ENCODE measurements at regions not wholly inside any gene's neighbourhood (a gene's known extent, or its start where the extent isn't known, plus 50 kb on each side); places are given as distances from the start of the nearest gene placed in this dataset.

DNA sequence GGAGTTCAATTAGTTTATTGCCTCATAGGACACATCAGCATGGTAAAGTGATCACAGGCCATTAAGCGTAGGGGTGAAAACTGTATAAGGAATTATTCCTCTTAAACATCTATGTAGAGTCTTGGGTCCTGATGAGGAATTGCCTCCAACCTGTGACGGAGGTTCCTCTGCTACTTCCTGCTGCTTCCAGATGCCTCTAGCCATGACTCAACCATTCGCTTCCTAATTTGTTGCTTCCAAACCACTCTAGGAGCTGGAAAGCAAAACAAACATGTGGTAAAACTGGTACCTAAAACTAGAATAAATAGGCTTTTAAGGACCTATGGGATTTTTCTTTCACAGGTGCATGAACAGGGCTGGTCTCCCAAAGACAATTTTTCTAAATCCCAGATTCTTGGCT lies 253.8 kb downstream of the KLF12 start:
- DNase-seq, result no peak

GRCh38 chr13:73879346-73880015 lies 254.7 kb downstream of the KLF12 start:
- DNase-seq, result no peak

DNA sequence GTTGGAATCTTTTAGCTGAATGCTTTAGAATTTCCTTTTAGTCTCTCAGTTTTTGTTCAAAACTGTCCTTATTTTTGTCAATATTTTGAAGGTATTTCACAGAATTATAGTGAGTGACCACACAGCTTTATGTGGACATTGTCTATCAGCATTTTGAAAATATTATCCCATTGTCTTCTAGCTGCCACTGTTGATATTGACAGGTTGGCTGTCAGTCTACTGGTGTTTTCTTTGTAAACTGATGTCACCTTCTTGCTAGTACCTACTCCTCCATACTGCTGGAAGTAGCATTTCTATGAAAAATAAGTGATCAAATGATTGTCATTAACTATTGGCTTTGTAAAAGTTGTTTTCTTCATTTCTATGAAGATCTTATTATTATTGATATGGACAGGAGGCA lies 256.8 kb downstream of the KLF12 start:
- no peak for DNase-seq

- DNase-seq, result no peak
Measured at GRCh38 chr13:73876323-73876722, 257.9 kb downstream of the KLF12 start.

- no peak for DNase-seq
Measured at GRCh38 chr13:73873940-73874830, 260.0 kb downstream of the KLF12 start.

DNA sequence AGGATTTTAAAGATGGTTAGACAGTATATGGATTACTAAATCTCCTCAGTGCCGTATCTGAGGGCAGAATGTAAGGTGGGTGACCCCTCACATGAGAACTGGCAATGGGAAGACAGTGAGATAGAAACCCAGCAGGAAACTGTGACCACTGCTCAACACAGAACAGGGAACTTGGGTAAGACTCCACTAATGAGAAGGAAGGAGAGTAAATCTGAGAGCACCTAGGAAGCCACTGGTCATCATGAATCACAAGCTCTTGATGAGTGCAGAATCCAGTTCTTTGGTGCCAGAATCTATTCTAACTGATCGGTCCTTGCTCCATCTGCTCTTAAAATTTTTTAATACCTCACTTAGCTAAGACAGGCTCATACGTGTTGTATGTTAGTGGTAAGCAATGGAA lies 261.8 kb downstream of the KLF12 start:
- DNase-seq, result no peak

- no peak for DNase-seq
Measured at GRCh38 chr13:73870970-73871935, 263.0 kb downstream of the KLF12 start.

DNA sequence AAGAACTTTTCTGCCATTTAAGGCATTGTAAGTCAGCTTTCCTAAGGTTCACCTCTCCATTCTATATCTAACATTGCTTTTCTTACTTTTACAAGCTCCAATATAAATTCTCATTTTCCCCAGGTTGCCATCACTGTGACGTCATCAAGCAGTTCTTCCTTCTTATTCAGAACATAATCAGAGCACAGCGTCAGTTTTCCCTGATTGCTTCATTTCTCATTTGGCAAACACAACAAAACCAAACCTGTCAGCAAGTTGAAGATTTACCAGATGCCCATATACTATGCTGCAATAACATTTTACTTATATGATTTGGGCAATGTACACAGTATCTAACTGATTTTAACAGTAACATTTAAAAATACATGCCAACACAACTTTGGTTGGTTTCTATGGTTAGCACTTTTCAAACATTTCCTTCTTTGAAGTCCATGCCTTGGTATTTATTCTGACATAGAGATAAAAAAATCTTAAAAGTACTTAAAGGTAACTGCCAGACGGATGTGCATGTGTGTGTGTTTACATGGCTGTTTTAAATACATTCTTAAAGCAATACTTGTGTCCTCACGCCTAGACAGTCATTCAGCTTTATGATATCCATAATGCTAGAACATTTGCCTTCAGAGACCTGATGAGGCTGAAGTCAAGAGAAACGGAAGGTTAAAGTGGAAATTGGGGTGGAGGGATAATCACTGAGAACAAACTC lies 264.0 kb downstream of the KLF12 start:
- DNase-seq, result peak in 1 of 2 donors; percentile 3

GRCh38 chr13:73865027-73865426 lies 269.2 kb downstream of the KLF12 start:
- no peak for DNase-seq

- no peak for DNase-seq
Measured at GRCh38 chr13:73861136-73861535, 273.1 kb downstream of the KLF12 start.

- no peak for DNase-seq
Measured at GRCh38 chr13:73860501-73860900, 273.7 kb downstream of the KLF12 start.

DNA sequence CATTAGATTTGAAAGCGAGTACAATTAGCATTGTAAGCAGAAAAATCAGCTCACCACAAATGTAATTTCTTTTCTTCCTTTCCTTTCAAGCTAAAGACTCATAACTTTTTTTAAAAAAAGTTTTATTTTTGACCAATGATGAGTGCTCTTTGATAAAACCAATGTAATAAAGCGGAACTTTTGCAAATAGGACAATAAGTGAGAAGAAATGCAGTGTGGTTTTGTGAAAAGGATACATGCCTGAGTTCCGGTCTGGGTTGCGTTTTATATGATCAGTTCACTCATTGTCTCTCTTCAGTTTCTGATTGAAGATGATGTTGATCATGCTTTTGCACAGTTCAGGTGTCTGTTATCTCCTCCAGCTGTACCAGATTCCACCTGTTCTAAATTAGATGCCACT lies 274.4 kb downstream of the KLF12 start:
- DNase-seq, result no peak

GRCh38 chr13:73857106-73857505 lies 277.1 kb downstream of the KLF12 start:
- no peak for DNase-seq

DNA sequence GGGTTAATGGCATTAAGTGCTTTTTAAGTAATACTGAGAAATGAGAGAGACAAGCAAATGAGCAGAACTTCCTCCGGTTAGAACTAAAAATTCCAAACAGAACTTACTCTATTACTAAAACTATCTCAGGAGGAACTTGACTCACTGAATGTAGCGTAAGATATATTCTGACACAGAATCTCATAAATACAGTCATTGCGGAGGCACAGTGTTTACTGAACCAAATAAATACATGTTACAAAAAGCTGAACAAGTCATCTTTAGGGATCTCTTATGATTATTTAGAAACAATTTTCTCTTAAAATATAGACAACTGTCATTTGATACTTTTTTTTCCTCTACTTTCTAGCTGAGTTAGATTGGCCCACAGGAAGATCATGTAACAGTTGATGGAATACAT lies 283.1 kb downstream of the KLF12 start:
- no peak for DNase-seq

GRCh38 chr13:73850104-73850873 lies 283.9 kb downstream of the KLF12 start:
- no peak for DNase-seq

DNA sequence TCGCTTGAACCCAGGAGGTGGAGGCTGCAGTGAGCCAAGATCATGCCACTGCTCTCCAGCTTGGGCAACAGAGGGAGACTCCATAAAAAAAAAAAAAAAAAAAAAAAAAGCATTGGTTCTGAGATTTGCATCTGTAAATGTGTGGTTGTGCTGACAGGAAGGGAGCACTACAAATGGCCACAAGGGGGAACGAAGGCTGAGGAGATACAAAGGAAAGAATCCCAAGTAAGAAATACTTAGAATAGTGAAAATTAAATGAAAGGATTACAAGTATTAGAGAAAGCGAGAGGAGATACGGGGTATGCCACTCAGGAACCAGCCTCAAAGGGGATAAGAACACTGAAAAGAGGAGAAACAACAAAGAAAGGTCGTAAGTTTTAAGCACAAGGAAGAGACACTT lies 284.9 kb downstream of the KLF12 start:
- no peak for DNase-seq

- no peak for DNase-seq
Measured at GRCh38 chr13:73844986-73845385, 289.2 kb downstream of the KLF12 start.

- DNase-seq, result no peak
Measured at GRCh38 chr13:73842626-73843025, 291.6 kb downstream of the KLF12 start.

DNA sequence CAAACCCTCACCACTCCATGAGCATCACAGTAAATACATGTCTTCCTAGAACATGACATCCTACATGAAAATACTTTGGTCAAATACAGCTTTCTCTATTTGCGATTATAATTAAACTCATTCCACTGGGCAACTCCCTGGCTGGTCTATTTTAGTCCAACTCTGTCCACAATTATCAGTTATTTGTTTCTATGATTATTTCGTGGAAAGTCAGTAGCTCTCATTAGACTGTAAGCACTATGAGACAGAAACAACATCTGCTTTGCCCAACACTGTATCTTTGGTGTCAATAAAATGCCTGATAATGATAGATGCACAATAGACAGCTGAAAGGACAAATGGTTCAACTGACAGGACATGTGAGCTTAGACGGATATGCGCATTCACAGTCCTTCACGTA lies 292.0 kb downstream of the KLF12 start:
- no peak for DNase-seq

- no peak for DNase-seq
Measured at GRCh38 chr13:73837147-73837546, 297.1 kb downstream of the KLF12 start.

- DNase-seq, result peak; percentile 17 to 61
Measured at GRCh38 chr13:73835138-73835721, 299.0 kb downstream of the KLF12 start.
